Urinary bladder (tissue), 3 donors: ENCODE measurements at regions not wholly inside any gene's neighbourhood (a gene's known extent, or its start where the extent isn't known, plus 50 kb on each side); places are given as distances from the start of the nearest gene placed in this dataset.

Source experiments
- DNase-seq: peaks from one replicate; pipeline ENCODE4 v3.0.0-alpha.2; 2015; ENCODE audit errors: extremely low spot score
- H3K27ac ChIP-seq: one replicate; pipeline ENCODE4 v1.5.1; 2013; ENCODE audit warnings: low read depth, mild to moderate bottlenecking, moderate library complexity
- H3K36me3 ChIP-seq: one replicate; pipeline ENCODE4 v1.6.1; 2013; ENCODE audit warnings: mild to moderate bottlenecking, moderate library complexity; ENCODE audit not compliant: insufficient read depth
- H3K4me1 ChIP-seq: one replicate; pipeline ENCODE4 v1.6.1; 2013; ENCODE audit warnings: mild to moderate bottlenecking, moderate library complexity; ENCODE audit not compliant: insufficient read depth
- H3K4me3 ChIP-seq: one replicate; pipeline ENCODE4 v1.5.1; 2013; ENCODE audit warnings: low read depth, low read length
- WGBS: extraction: QIAGEN DNeasy Blood & Tissue Kit; methylation state at CpG from one replicate; pipeline ENCODE4 v1.1.7; 2013; 5-methylcytosine and 5-hydroxymethylcytosine counted together
- donor health status: healthy with polysubstance abuse.
- donor health status: healthy.

- no peak overlapping the region for H3K4me3 ChIP-seq
- WGBS = 64% methylated on average over 3 of the region's 3 CpGs
- DNase-seq = no peak
- H3K36me3 ChIP-seq = no peaks in the 10 kb centered on the region
- H3K4me1 ChIP-seq = no peaks in the 10 kb centered on the region
- H3K27ac ChIP-seq = no peak overlapping the region
Observed at GRCh38 chr2:226154610-226155009, 645.0 kb downstream of the IRS1 start.

- 84% methylated on average over 3 of the region's 3 CpGs for WGBS
- Histone ChIP-seq H3K27ac (no peak overlapping the region), H3K36me3 (no peaks in the 10 kb centered on the region), H3K4me3 (no peak overlapping the region), H3K4me1 (no peaks in the 10 kb centered on the region)
- DNase-seq = no peak
Observed at GRCh38 chr2:226153553-226153952, 646.1 kb downstream of the IRS1 start.

- H3K27ac ChIP-seq = no peak overlapping the region
- no peaks in the 10 kb centered on the region for H3K4me1 ChIP-seq
- H3K36me3 ChIP-seq = no peaks in the 10 kb centered on the region
- WGBS = 35% methylated on average over 1 of the region's 1 CpG
- DNase-seq = no peak
- no peak overlapping the region for H3K4me3 ChIP-seq
Observed at GRCh38 chr2:226151157-226151556, 648.5 kb downstream of the IRS1 start.

- Histone ChIP-seq H3K4me3 (no peak overlapping the region), H3K4me1 (no peaks in the 10 kb centered on the region), H3K27ac (no peak overlapping the region), H3K36me3 (no peaks in the 10 kb centered on the region)
- 73% methylated on average over 2 of the region's 2 CpGs for WGBS
- no peak for DNase-seq
Observed at GRCh38 chr2:226143091-226143490, 656.5 kb downstream of the IRS1 start.

GRCh38 chr2:226142463-226142862, 657.2 kb downstream of the IRS1 start:
- Histone ChIP-seq H3K4me1 (no peaks in the 10 kb centered on the region), H3K4me3 (no peak overlapping the region), H3K27ac (no peak overlapping the region), H3K36me3 (no peaks in the 10 kb centered on the region)
- WGBS = 97% methylated on average over 1 of the region's 1 CpG
- no peak for DNase-seq

- no peaks in the 10 kb centered on the region for H3K4me1 ChIP-seq
- no peak overlapping the region for H3K4me3 ChIP-seq
- WGBS = 84% methylated on average over 2 of the region's 2 CpGs
- no peak overlapping the region for H3K27ac ChIP-seq
- no peak for DNase-seq
- H3K36me3 ChIP-seq = no peaks in the 10 kb centered on the region
Observed at GRCh38 chr2:226140594-226140993, 659.0 kb downstream of the IRS1 start.

- Histone ChIP-seq H3K4me3 (no peak overlapping the region), H3K36me3 (no peaks in the 10 kb centered on the region), H3K4me1 (no peaks in the 10 kb centered on the region), H3K27ac (no peak overlapping the region)
- no peak for DNase-seq
Observed at GRCh38 chr2:226139759-226140158, 659.9 kb downstream of the IRS1 start.

- DNase-seq = no peak
- H3K4me1 ChIP-seq = no peaks in the 10 kb centered on the region
- WGBS = 70% methylated on average over 4 of the region's 4 CpGs
Observed at GRCh38 chr2:226137201-226137811, 662.3 kb downstream of the IRS1 start.

GRCh38 chr2:226136739-226137138, 662.9 kb downstream of the IRS1 start:
- Histone ChIP-seq H3K4me1 (no peaks in the 10 kb centered on the region), H3K36me3 (no peaks in the 10 kb centered on the region), H3K4me3 (no peak overlapping the region), H3K27ac (no peak overlapping the region)
- WGBS = 81% methylated on average over 4 of the region's 4 CpGs
- DNase-seq = no peak

More at GRCh38 chr2:226137201-226137811, 662.3 kb downstream of the IRS1 start:
- H3K4me3 ChIP-seq = no peak overlapping the region
- no peak overlapping the region for H3K27ac ChIP-seq
- no peaks in the 10 kb centered on the region for H3K36me3 ChIP-seq

GRCh38 chr2:226135861-226136548, 663.6 kb downstream of the IRS1 start:
- H3K27ac ChIP-seq = no peak overlapping the region
- no peak for DNase-seq
- no peaks in the 10 kb centered on the region for H3K36me3 ChIP-seq
- whole genome bisulfite sequencing = 83% methylated on average over 3 of the region's 3 CpGs
- H3K4me1 ChIP-seq = no peaks in the 10 kb centered on the region
- H3K4me3 ChIP-seq = no peak overlapping the region

GRCh38 chr2:226132323-226133215, 667.1 kb downstream of the IRS1 start:
- no peak for DNase-seq
- H3K4me3 ChIP-seq = no peak overlapping the region
- no peaks in the 10 kb centered on the region for H3K4me1 ChIP-seq
- H3K27ac ChIP-seq = no peak overlapping the region
- H3K36me3 ChIP-seq = no peaks in the 10 kb centered on the region
- 94% methylated on average over 5 of the region's 5 CpGs for WGBS

GRCh38 chr2:226131299-226131784, 668.3 kb downstream of the IRS1 start:
- WGBS = 83% methylated on average over 2 of the region's 2 CpGs
- H3K4me1 ChIP-seq = no peaks in the 10 kb centered on the region
- H3K36me3 ChIP-seq = no peaks in the 10 kb centered on the region
- no peak overlapping the region for H3K27ac ChIP-seq
- H3K4me3 ChIP-seq = no peak overlapping the region
- DNase-seq = no peak

GRCh38 chr2:226130192-226130591, 669.4 kb downstream of the IRS1 start:
- DNase-seq = no peak
- no peaks in the 10 kb centered on the region for H3K4me1 ChIP-seq
- 63% methylated on average over 2 of the region's 2 CpGs for WGBS
- no peak overlapping the region for H3K4me3 ChIP-seq
- no peak overlapping the region for H3K27ac ChIP-seq
- H3K36me3 ChIP-seq = no peaks in the 10 kb centered on the region

GRCh38 chr2:226127682-226128081, 671.9 kb downstream of the IRS1 start:
- no peak for DNase-seq
- no peaks in the 10 kb centered on the region for H3K4me1 ChIP-seq
- H3K27ac ChIP-seq = no peak overlapping the region
- 91% methylated on average over 1 of the region's 1 CpG for WGBS
- no peaks in the 10 kb centered on the region for H3K36me3 ChIP-seq
- no peak overlapping the region for H3K4me3 ChIP-seq
